Ishikawa (cell line): ENCODE measurements at regions not wholly inside any gene's neighbourhood (a gene's known extent, or its start where the extent isn't known, plus 50 kb on each side); places are given as distances from the start of the nearest gene placed in this dataset.

Source experiments
- EP300 ChIP-seq: IDR thresholded peaks from 2 replicates; pipeline ENCODE4 v1.6.1; 2012; ENCODE audit warnings: borderline replicate concordance
- MAX ChIP-seq: IDR thresholded peaks from 2 replicates; pipeline ENCODE4 v1.6.1; 2012

- TF ChIP-seq EP300 (no peak), MAX (no peak)
Measured at GRCh38 chr3:79910337-79910736, 142.5 kb upstream of the ROBO1 start.
